ENCODE measurements at regions not wholly inside any gene's neighbourhood (a gene's known extent, or its start where the extent isn't known, plus 50 kb on each side); places are given as distances from the start of the nearest gene placed in this dataset.

DNA sequence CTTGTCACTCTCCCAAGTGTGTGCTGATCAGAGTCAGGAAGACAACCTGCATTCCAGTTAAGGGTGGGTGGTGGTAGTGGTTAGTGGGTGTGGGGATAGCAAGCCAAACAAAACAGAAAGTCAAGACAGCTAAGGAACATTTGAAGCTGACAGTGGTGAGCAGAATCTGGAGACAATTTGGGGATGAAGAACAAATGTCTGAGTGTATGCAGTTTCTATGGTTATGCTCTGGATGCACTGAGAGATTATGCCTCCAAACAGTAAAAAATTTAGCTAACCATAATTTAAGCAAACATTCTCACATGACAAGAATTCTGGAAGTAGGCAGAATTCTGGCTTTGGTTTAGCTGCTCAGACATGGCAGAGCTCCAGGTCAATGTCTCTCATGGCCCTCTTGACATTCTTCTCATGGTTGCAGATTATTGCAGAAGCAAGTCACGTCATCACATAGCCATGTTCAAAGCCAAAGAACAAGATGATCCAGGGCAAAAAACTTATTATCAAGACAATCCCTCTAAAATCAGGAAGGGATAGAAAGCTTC, 148.7 kb downstream of the LURAP1L start:
- Histone ChIP-seq H4K20me1 (ENCODE audit: insufficient read depth, low read length) (no peaks in the 10 kb centered on the region), H3K4me3 (ENCODE audit: low read length) (no peak overlapping the region), H3K36me3 (replicated peaks; ENCODE audit: insufficient read depth, low read length) (no peaks in the 10 kb centered on the region), H3K4me1 (ENCODE audit: low read length) (no peaks in the 10 kb centered on the region), H3K9me3 (replicated peaks; ENCODE audit: insufficient read depth, low read length) (no peaks in the 10 kb centered on the region), H3K4me2 (ENCODE audit: low read depth, low read length) (no peak overlapping the region), H2AFZ (ENCODE audit: low read length) (no peak overlapping the region), H3K27ac (ENCODE audit: low read length) (no peak overlapping the region), H3K27me3 (replicated peaks; ENCODE audit: insufficient read depth, low read length) (no peaks in the 10 kb centered on the region), H3K79me2 (ENCODE audit: low read length) (no peaks in the 10 kb centered on the region), H3F3A (ENCODE audit: insufficient read depth, low read length) (no peaks in the 10 kb centered on the region), H3K9me2 (replicated peaks; ENCODE audit: insufficient read depth, low read length) (no peaks in the 10 kb centered on the region), H3K9ac (ENCODE audit: low read length) (no peak overlapping the region)
- TF ChIP-seq EZH2phosphoT487 (IDR thresholded peaks at IDR 0.05; ENCODE audit: low read length) (no peak), EZH2 (optimal IDR thresholded peaks at IDR 0.05; ENCODE audit: low read depth, low read length) (no peak)
- TF ChIP-seq, protein P1, sequence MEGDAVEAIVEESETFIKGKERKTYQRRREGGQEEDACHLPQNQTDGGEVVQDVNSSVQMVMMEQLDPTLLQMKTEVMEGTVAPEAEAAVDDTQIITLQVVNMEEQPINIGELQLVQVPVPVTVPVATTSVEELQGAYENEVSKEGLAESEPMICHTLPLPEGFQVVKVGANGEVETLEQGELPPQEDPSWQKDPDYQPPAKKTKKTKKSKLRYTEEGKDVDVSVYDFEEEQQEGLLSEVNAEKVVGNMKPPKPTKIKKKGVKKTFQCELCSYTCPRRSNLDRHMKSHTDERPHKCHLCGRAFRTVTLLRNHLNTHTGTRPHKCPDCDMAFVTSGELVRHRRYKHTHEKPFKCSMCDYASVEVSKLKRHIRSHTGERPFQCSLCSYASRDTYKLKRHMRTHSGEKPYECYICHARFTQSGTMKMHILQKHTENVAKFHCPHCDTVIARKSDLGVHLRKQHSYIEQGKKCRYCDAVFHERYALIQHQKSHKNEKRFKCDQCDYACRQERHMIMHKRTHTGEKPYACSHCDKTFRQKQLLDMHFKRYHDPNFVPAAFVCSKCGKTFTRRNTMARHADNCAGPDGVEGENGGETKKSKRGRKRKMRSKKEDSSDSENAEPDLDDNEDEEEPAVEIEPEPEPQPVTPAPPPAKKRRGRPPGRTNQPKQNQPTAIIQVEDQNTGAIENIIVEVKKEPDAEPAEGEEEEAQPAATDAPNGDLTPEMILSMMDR (IDR thresholded peaks at IDR 0.05; ENCODE audit: low read length) = no peak
- no peak for DNase-seq

DNA sequence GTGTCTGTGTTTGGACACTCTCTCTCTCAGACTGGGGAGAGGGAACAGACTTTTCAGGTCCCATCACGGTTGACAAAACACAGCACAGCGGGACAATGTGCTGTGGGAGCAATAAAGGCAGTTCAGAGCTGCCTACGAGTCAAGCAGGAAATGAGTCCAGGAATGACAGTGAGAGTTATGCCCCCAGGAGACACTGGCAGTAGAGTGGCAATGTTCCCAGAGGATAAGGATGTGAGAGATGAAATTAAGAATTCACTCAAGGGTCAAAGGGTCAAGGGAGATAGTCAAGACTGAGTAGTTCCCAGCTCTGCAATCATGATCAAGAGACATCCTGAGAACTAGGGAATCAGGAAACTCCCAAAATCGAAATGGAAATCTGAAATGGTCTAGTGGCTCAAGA, 156.1 kb downstream of the LURAP1L start:
- Histone ChIP-seq H3K9me3 (replicated peaks; ENCODE audit: insufficient read depth, low read length) (no peaks in the 10 kb centered on the region), H3K27ac (ENCODE audit: low read length) (no peak overlapping the region), H3K9me2 (replicated peaks; ENCODE audit: insufficient read depth, low read length) (no peaks in the 10 kb centered on the region), H3K4me3 (ENCODE audit: low read length) (no peak overlapping the region), H3F3A (ENCODE audit: insufficient read depth, low read length) (no peaks in the 10 kb centered on the region), H4K20me1 (ENCODE audit: insufficient read depth, low read length) (no peaks in the 10 kb centered on the region), H3K79me2 (ENCODE audit: low read length) (no peaks in the 10 kb centered on the region), H3K36me3 (replicated peaks; ENCODE audit: insufficient read depth, low read length) (no peaks in the 10 kb centered on the region), H3K4me2 (ENCODE audit: low read depth, low read length) (no peak overlapping the region), H2AFZ (ENCODE audit: low read length) (no peak overlapping the region), H3K4me1 (ENCODE audit: low read length) (no peaks in the 10 kb centered on the region), H3K27me3 (replicated peaks; ENCODE audit: insufficient read depth, low read length) (no peaks in the 10 kb centered on the region), H3K9ac (ENCODE audit: low read length) (no peak overlapping the region)
- TF ChIP-seq, protein P1 (IDR thresholded peaks at IDR 0.05; ENCODE audit: low read length) = no peak
- TF ChIP-seq EZH2phosphoT487 (IDR thresholded peaks at IDR 0.05; ENCODE audit: low read length) (no peak), EZH2 (optimal IDR thresholded peaks at IDR 0.05; ENCODE audit: low read depth, low read length) (no peak)
- DNase-seq = no peak

DNA sequence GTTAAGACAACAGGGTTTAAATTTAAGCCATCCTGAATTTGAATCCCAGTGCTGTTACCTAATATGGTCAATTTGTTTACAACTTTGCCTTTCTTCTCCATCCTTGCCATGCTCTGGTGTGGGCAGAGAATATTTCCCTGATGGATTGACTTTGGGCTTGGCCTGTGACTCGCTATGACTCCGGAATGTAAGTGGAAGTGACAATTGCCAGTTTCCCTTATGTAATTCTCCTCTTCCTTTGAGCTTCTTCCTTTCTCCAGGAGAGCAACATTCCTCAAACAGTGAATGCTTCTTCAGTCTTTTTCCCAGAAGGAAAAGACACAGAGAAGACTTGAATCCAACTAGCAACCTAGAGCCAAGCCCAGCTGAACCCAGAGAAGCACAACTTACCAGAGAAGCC, 159.1 kb downstream of the LURAP1L start:
- no peaks in the 10 kb centered on the region for H3K4me1 ChIP-seq (ENCODE audit: low read length)
- no peak overlapping the region for H3K4me3 ChIP-seq (ENCODE audit: low read length)
- no peaks in the 10 kb centered on the region for H3K9me3 ChIP-seq (replicated peaks; ENCODE audit: insufficient read depth, low read length)
- no peaks in the 10 kb centered on the region for H3K27me3 ChIP-seq (replicated peaks; ENCODE audit: insufficient read depth, low read length)
- H3K9me2 ChIP-seq (replicated peaks; ENCODE audit: insufficient read depth, low read length) = no peaks in the 10 kb centered on the region
- H3K4me2 ChIP-seq (ENCODE audit: low read depth, low read length) = no peak overlapping the region
- no peaks in the 10 kb centered on the region for H3K36me3 ChIP-seq (replicated peaks; ENCODE audit: insufficient read depth, low read length)
- no peak overlapping the region for H3K9ac ChIP-seq (ENCODE audit: low read length)
- no peaks in the 10 kb centered on the region for H3K79me2 ChIP-seq (ENCODE audit: low read length)
- TF ChIP-seq, protein P1 (IDR thresholded peaks at IDR 0.05; ENCODE audit: low read length) = no peak
- no peak for TF ChIP-seq EZH2 (optimal IDR thresholded peaks at IDR 0.05; ENCODE audit: low read depth, low read length)
- no peak for TF ChIP-seq EZH2phosphoT487 (IDR thresholded peaks at IDR 0.05; ENCODE audit: low read length)
- H3K27ac ChIP-seq (ENCODE audit: low read length) = no peak overlapping the region
- H4K20me1 ChIP-seq (ENCODE audit: insufficient read depth, low read length) = no peaks in the 10 kb centered on the region
- no peak overlapping the region for H2AFZ ChIP-seq (ENCODE audit: low read length)
- no peak for DNase-seq
- H3F3A ChIP-seq (ENCODE audit: insufficient read depth, low read length) = no peaks in the 10 kb centered on the region
